Adrenal gland (tissue), 5 donors: ENCODE measurements at regions not wholly inside any gene's neighbourhood (a gene's known extent, or its start where the extent isn't known, plus 50 kb on each side); places are given as distances from the start of the nearest gene placed in this dataset.

Experiments
- POLR2A ChIP-seq, 2 donors: fragments of 450-650 bp; IDR thresholded peaks; one replicate each; pipeline ENCODE4 v1.6.1; 2017; ENCODE audit warnings: antibody characterized with exemption in 2 of 2, mild to moderate bottlenecking in 2 of 2, moderate library complexity in 1 of 2
- TF ChIP-seq, protein P1 (sequence below), 6 experiments: fragments of 450-650 bp in 4 of 6; fragments of 200-600 bp in 2 of 6; sonication (generic) in 1 of 6; IDR thresholded peaks; 1 replicate in 5 of 6; 2 replicates in 1 of 6; pipeline versions ENCODE4 v1.5.1 to v1.8.0; 2016 to 2021; ENCODE audit warnings: antibody characterized with exemption in 6 of 6, mild to moderate bottlenecking in 2 of 6, moderate library complexity in 1 of 6
- donor health status: DM: no; HTN: no; CAD: no.

- no peak for TF ChIP-seq POLR2A (IDR thresholded peaks at IDR 0.05)
- TF ChIP-seq, protein P1, sequence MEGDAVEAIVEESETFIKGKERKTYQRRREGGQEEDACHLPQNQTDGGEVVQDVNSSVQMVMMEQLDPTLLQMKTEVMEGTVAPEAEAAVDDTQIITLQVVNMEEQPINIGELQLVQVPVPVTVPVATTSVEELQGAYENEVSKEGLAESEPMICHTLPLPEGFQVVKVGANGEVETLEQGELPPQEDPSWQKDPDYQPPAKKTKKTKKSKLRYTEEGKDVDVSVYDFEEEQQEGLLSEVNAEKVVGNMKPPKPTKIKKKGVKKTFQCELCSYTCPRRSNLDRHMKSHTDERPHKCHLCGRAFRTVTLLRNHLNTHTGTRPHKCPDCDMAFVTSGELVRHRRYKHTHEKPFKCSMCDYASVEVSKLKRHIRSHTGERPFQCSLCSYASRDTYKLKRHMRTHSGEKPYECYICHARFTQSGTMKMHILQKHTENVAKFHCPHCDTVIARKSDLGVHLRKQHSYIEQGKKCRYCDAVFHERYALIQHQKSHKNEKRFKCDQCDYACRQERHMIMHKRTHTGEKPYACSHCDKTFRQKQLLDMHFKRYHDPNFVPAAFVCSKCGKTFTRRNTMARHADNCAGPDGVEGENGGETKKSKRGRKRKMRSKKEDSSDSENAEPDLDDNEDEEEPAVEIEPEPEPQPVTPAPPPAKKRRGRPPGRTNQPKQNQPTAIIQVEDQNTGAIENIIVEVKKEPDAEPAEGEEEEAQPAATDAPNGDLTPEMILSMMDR (IDR thresholded peaks at IDR 0.05), result no peak
These were observed 560.2 kb upstream of the LRATD1 start for GRCh38 chr2:14072338-14072737.
